ENCODE measurements at regions not wholly inside any gene's neighbourhood (a gene's known extent, or its start where the extent isn't known, plus 50 kb on each side); places are given as distances from the start of the nearest gene placed in this dataset.

DNA sequence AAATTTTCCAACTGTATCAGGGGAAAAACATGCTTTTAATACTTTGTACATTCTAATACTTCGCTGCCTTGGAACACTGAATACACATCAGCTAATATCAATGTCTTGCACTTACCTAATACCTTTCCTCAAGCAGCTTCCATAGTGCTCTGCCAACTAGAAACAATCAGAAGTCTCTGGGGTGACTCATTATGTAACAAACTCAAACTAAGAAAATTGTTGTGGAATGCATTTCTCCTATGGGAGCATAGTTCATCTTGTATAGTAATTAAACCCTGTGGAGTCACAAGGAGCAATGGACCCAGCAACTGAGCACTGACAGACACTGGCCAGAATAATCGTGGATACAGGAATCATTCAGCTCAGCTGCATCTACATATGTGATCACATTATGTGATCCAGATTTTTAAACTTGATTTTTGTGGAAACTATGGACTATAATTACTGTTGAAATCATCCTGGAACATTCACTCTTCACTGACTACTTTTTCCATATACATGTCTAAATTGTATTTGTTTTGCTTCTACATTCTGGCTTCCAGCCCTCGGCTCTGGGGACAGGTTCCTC lies 496.9 kb downstream of the TMA16 start:
- Histone ChIP-seq H3K4me3 (no peak overlapping the region), H3K27ac (no peak overlapping the region), H3K36me3 (ENCODE audit: low read depth, missing control alignments) (no peaks in the 10 kb centered on the region), H3K27me3 (no peaks in the 10 kb centered on the region), H3K9me3 (no peaks in the 10 kb centered on the region), H3K4me1 (no peaks in the 10 kb centered on the region)
- WGBS, 2 donors = 84 to 87% methylated on average over 3 of the region's 3 CpGs
- intact Hi-C loops (cut with DNase I; ENCODE audit: low total_unique reads) = no loop called here
- no peak for TF ChIP-seq POLR2A (IDR thresholded peaks at IDR 0.05)
- TF ChIP-seq, protein P1, sequence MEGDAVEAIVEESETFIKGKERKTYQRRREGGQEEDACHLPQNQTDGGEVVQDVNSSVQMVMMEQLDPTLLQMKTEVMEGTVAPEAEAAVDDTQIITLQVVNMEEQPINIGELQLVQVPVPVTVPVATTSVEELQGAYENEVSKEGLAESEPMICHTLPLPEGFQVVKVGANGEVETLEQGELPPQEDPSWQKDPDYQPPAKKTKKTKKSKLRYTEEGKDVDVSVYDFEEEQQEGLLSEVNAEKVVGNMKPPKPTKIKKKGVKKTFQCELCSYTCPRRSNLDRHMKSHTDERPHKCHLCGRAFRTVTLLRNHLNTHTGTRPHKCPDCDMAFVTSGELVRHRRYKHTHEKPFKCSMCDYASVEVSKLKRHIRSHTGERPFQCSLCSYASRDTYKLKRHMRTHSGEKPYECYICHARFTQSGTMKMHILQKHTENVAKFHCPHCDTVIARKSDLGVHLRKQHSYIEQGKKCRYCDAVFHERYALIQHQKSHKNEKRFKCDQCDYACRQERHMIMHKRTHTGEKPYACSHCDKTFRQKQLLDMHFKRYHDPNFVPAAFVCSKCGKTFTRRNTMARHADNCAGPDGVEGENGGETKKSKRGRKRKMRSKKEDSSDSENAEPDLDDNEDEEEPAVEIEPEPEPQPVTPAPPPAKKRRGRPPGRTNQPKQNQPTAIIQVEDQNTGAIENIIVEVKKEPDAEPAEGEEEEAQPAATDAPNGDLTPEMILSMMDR (IDR thresholded peaks at IDR 0.05) = no peak
- no peak for DNase-seq

DNA sequence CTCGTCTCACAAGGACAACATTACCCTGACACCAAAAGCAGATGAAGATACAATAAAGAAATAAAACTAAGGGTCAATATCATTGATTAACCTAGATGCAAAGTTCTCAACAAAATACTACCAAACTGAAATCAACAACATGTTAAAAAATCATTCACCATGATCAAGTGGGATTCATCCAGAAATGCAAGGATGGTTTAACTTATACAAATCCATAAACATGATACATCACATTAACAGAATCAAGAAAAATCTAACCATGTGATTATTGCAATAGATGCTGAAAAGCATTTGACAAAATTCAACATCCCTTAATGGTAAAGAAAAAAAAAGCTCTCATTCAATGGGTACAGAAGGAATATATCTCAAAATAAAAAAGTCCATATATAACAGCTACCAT lies 514.9 kb downstream of the TMA16 start:
- H3K4me3 ChIP-seq = no peak overlapping the region
- TF ChIP-seq, protein P1 (IDR thresholded peaks at IDR 0.05) = no peak
- no peak for TF ChIP-seq POLR2A (IDR thresholded peaks at IDR 0.05)
- no peak for DNase-seq
- H3K27me3 ChIP-seq = no peaks in the 10 kb centered on the region
- no peaks in the 10 kb centered on the region for H3K9me3 ChIP-seq
- H3K27ac ChIP-seq = no peak overlapping the region
- no peaks in the 10 kb centered on the region for H3K36me3 ChIP-seq (ENCODE audit: low read depth, missing control alignments)
- no peaks in the 10 kb centered on the region for H3K4me1 ChIP-seq
- WGBS, 2 donors = 74 to 90% methylated on average over 1 of the region's 1 CpG
- intact Hi-C loops (cut with DNase I; ENCODE audit: low total_unique reads) = no loop called here

DNA sequence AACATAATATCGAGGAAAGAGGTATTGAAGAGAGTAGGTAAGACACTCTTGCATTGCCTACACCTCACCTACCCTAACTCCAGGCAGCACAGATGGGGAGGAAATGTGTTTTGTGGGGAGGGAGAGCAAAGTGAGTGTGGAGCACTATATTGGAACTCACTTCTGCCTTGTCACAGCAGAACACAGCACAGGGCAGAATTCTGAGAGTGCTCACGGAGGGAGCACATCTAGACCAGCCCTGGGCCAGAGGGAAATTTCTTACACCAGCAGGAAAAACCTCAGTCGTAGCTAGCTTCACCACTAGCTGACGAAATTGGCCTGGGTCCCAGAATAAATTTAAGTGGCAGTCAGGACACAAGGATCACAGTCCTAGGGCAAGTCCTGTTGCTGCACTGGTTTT lies 517.3 kb downstream of the TMA16 start:
- Histone ChIP-seq H3K27ac (no peak overlapping the region), H3K36me3 (ENCODE audit: low read depth, missing control alignments) (no peaks in the 10 kb centered on the region), H3K9me3 (no peaks in the 10 kb centered on the region), H3K4me3 (no peak overlapping the region), H3K27me3 (no peaks in the 10 kb centered on the region), H3K4me1 (no peaks in the 10 kb centered on the region)
- TF ChIP-seq POLR2A (IDR thresholded peaks at IDR 0.05) = no peak
- TF ChIP-seq, protein P1 (IDR thresholded peaks at IDR 0.05) = no peak
- DNase-seq = no peak
- 81 to 93% methylated on average over 1 to 4 of the region's 4 CpGs for WGBS, 2 donors
- intact Hi-C loops (cut with DNase I; ENCODE audit: low total_unique reads) = no loop called here

DNA sequence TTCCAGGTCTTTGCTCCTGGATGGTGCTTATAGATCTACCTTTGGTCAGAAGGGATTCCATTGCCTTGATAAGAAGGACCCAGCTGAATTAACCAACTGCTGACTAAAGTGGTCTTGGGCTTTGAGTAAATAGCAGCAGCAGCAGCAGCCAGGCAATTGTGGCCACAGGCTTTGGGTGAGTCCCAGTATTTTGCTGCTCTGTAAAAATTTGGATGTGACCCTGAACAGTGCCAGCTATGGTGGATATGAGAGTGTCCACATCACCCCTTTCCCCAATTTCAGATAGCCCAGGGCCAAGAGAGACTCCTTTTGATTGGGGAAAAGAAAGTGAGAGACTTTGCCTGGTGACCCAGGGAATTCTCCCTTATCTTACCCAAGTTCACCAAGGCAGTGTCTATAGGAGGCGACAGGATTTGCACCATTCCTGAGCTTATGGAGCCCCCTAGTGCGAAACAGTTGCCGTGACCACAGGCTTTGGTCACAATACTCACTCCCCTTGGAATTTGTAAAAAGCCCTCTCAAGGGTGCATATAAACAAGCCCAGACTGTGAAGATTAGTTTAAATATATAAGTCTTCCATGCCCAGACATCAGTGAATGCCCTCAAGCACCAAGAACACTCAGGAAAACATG lies 518.0 kb downstream of the TMA16 start:
- intact Hi-C loops (cut with DNase I; ENCODE audit: low total_unique reads) = no loop called here
- TF ChIP-seq POLR2A (IDR thresholded peaks at IDR 0.05) = no peak
- TF ChIP-seq, protein P1 (IDR thresholded peaks at IDR 0.05) = no peak
- Histone ChIP-seq H3K27me3 (no peaks in the 10 kb centered on the region), H3K36me3 (ENCODE audit: low read depth, missing control alignments) (no peaks in the 10 kb centered on the region), H3K9me3 (no peaks in the 10 kb centered on the region), H3K4me3 (no peak overlapping the region), H3K27ac (no peak overlapping the region), H3K4me1 (no peaks in the 10 kb centered on the region)
- 15 to 26% methylated on average over 3 of the region's 3 CpGs for WGBS, 2 donors
- no peak for DNase-seq

DNA sequence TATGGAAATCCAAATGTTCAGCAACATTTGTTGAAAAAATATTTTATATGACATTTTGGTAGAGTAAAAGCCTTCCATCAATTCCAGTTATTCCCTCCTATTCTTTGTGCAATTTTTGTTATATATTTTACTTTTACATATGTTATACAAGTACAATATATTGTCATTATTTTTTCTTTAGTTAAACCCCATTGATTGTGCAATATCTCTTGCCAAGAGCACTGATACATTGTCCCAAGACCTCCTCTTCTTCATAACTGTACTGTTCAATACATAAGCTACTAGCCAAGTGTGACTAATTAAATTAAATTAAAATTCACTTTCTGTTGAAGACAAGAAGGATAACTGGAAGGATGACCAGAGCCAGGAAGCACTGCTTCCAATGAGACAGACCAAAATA lies 527.5 kb downstream of the TMA16 start:
- no peaks in the 10 kb centered on the region for H3K27me3 ChIP-seq
- H3K27ac ChIP-seq = no peak overlapping the region
- no peaks in the 10 kb centered on the region for H3K9me3 ChIP-seq
- intact Hi-C loops (cut with DNase I; ENCODE audit: low total_unique reads) = no loop called here
- no peak for TF ChIP-seq POLR2A (IDR thresholded peaks at IDR 0.05)
- TF ChIP-seq, protein P1 (IDR thresholded peaks at IDR 0.05) = no peak
- DNase-seq = no peak
- H3K36me3 ChIP-seq (ENCODE audit: low read depth, missing control alignments) = no peaks in the 10 kb centered on the region
- H3K4me1 ChIP-seq = no peaks in the 10 kb centered on the region
- H3K4me3 ChIP-seq = no peak overlapping the region
